ENCODE measurements at regions not wholly inside any gene's neighbourhood (a gene's known extent, or its start where the extent isn't known, plus 50 kb on each side); places are given as distances from the start of the nearest gene placed in this dataset.

GRCh38 chr12:116414891-116415290, 137.4 kb upstream of the MED13L start:
- Histone ChIP-seq H3K9ac (replicated peaks; ENCODE audit: extremely low read depth, insufficient read depth, low read length) (no peak overlapping the region), H4K20me1 (replicated peaks; ENCODE audit: control insufficient read depth, extremely low read depth, insufficient read depth, low read length) (no peaks in the 10 kb centered on the region), H3K4me1 (ENCODE audit: control insufficient read depth, extremely low read depth, insufficient read depth, low read length) (no peaks in the 10 kb centered on the region), H3K27me3 (ENCODE audit: control insufficient read depth in 2 of 2, insufficient read depth in 2 of 2, low read length in 2 of 2) (no peaks in the 10 kb centered on the region), H3K79me2 (ENCODE audit: control insufficient read depth, insufficient read depth, low read length) (no peaks in the 10 kb centered on the region), H3K4me3 (replicated peaks in 1 of 3; ENCODE audit: insufficient read depth in 1 of 3, low read depth in 1 of 3, low read length in 3 of 3) (no peak overlapping the region), H3K9me1 (replicated peaks; ENCODE audit: control insufficient read depth, extremely low read depth, insufficient read depth, low read length) (no peaks in the 10 kb centered on the region), H3K36me3 (ENCODE audit: control insufficient read depth in 2 of 2, extremely low read depth in 1 of 2, insufficient read depth in 2 of 2, low read length in 2 of 2) (no peaks in the 10 kb centered on the region), H3K27ac (ENCODE audit: insufficient read depth, low read depth, low read length) (no peak overlapping the region), H3K4me2 (ENCODE audit: insufficient read depth, low read length) (no peak overlapping the region), H2AFZ (ENCODE audit: low read depth, low read length) (no peak overlapping the region), H3K9me3 (replicated peaks; ENCODE audit: control insufficient read depth, insufficient read depth, low read length) (no peaks in the 10 kb centered on the region)
- POLR2A ChIA-PET: no interaction called here
- BruUV-seq (replicated peaks): no TSS peak
- CTCF ChIA-PET: interaction anchor here (1.8 kb wide), 1 partner anchor 10 kb away, joined by 5 read pairs; no protein-coding TSS in a partner anchor
- dilution Hi-C loops (cut with MboI; ENCODE audit: extremely low pct_ligation_motif_present, low sequenced_read_pairs): no loop called here
- no peak for TF ChIP-seq POLR2A (IDR thresholded peaks at IDR 0.05; ENCODE audit: low read depth, low read length)
- TF ChIP-seq MAX (IDR thresholded peaks at IDR 0.05; ENCODE audit: insufficient read depth, insufficient read length): no peak
- no peak for TF ChIP-seq JUN (IDR thresholded peaks at IDR 0.05; ENCODE audit: borderline replicate concordance, insufficient read depth, insufficient read length, low read depth)
- TF ChIP-seq MYC (IDR thresholded peaks at IDR 0.05; ENCODE audit: low read depth, low read length): no peak
- TF ChIP-seq FOS (IDR thresholded peaks at IDR 0.05; ENCODE audit: borderline replicate concordance, insufficient read depth, low read length): no peak
- TF ChIP-seq EZH2 (IDR thresholded peaks at IDR 0.05; ENCODE audit: borderline replicate concordance, low read depth, low read length, severe bottlenecking): no peak
- TF ChIP-seq, protein P1, sequence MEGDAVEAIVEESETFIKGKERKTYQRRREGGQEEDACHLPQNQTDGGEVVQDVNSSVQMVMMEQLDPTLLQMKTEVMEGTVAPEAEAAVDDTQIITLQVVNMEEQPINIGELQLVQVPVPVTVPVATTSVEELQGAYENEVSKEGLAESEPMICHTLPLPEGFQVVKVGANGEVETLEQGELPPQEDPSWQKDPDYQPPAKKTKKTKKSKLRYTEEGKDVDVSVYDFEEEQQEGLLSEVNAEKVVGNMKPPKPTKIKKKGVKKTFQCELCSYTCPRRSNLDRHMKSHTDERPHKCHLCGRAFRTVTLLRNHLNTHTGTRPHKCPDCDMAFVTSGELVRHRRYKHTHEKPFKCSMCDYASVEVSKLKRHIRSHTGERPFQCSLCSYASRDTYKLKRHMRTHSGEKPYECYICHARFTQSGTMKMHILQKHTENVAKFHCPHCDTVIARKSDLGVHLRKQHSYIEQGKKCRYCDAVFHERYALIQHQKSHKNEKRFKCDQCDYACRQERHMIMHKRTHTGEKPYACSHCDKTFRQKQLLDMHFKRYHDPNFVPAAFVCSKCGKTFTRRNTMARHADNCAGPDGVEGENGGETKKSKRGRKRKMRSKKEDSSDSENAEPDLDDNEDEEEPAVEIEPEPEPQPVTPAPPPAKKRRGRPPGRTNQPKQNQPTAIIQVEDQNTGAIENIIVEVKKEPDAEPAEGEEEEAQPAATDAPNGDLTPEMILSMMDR (IDR thresholded peaks at IDR 0.05; ENCODE audit: extremely low read depth in 1 of 2, insufficient read depth in 1 of 2, low read depth in 1 of 2, low read length in 2 of 2): no peak
- TF ChIP-seq POLR2AphosphoS5 (IDR thresholded peaks at IDR 0.05; ENCODE audit: insufficient read depth, low read depth, low read length): no peak
- TF ChIP-seq GATA2 (IDR thresholded peaks at IDR 0.05; ENCODE audit: insufficient read depth, insufficient read length, low read depth, low read length): no peak
- intact Hi-C loops (cut with micrococcal nuclease): no loop called here
- FAIRE-seq (no peak), DNase-seq (ENCODE audit: low read depth, low spot score) (no peak)
